ENCODE measurements at regions not wholly inside any gene's neighbourhood (a gene's known extent, or its start where the extent isn't known, plus 50 kb on each side); places are given as distances from the start of the nearest gene placed in this dataset.

GRCh38 chr2:241924069-241924908 is 54.8 kb downstream of the RTP5 start:
- Histone ChIP-seq H3K36me3 (replicated peaks) (no peaks in the 10 kb centered on the region), H3K27me3 (replicated peaks) (no peaks in the 10 kb centered on the region), H3K4me3 (ENCODE audit: low read depth, low read length) (no peak overlapping the region), H3K27ac (no peak overlapping the region)
- in situ Hi-C loops (cut with HindIII; ENCODE audit: low pct_ligation_motif_present, low sequenced_read_pairs): no loop called here
- DNase-seq: no peak
- no peak for TF ChIP-seq CTCF (IDR thresholded peaks at IDR 0.05; ENCODE audit: low read depth, low read length, missing control alignments)

GRCh38 chr2:241924909-241925250 is 55.4 kb downstream of the RTP5 start:
- H3K27ac ChIP-seq: no peak overlapping the region
- H3K4me3 ChIP-seq (ENCODE audit: low read depth, low read length): no peak overlapping the region
- no peak for TF ChIP-seq CTCF (IDR thresholded peaks at IDR 0.05; ENCODE audit: low read depth, low read length, missing control alignments)
- in situ Hi-C loops (cut with HindIII; ENCODE audit: low pct_ligation_motif_present, low sequenced_read_pairs): no loop called here
- no peaks in the 10 kb centered on the region for H3K27me3 ChIP-seq (replicated peaks)
- no peak for DNase-seq
- no peaks in the 10 kb centered on the region for H3K36me3 ChIP-seq (replicated peaks)

GRCh38 chr2:241925277-241925676 is 55.7 kb downstream of the RTP5 start:
- H3K27ac ChIP-seq: no peak overlapping the region
- H3K4me3 ChIP-seq (ENCODE audit: low read depth, low read length): no peak overlapping the region
- no peaks in the 10 kb centered on the region for H3K27me3 ChIP-seq (replicated peaks)
- no peaks in the 10 kb centered on the region for H3K36me3 ChIP-seq (replicated peaks)
- TF ChIP-seq CTCF (IDR thresholded peaks at IDR 0.05; ENCODE audit: low read depth, low read length, missing control alignments): no peak
- in situ Hi-C loops (cut with HindIII; ENCODE audit: low pct_ligation_motif_present, low sequenced_read_pairs): no loop called here
- DNase-seq: no peak

GRCh38 chr2:241925821-241926441 is 56.4 kb downstream of the RTP5 start:
- H3K36me3 ChIP-seq (replicated peaks): no peaks in the 10 kb centered on the region
- no peak for TF ChIP-seq CTCF (IDR thresholded peaks at IDR 0.05; ENCODE audit: low read depth, low read length, missing control alignments)
- no peaks in the 10 kb centered on the region for H3K27me3 ChIP-seq (replicated peaks)
- no peak overlapping the region for H3K27ac ChIP-seq
- in situ Hi-C loops (cut with HindIII; ENCODE audit: low pct_ligation_motif_present, low sequenced_read_pairs): no loop called here
- DNase-seq: no peak
- no peak overlapping the region for H3K4me3 ChIP-seq (ENCODE audit: low read depth, low read length)

- Histone ChIP-seq H3K36me3 (replicated peaks) (no peaks in the 10 kb centered on the region), H3K4me3 (ENCODE audit: low read depth, low read length) (no peak overlapping the region), H3K27me3 (replicated peaks) (no peaks in the 10 kb centered on the region), H3K27ac (no peak overlapping the region)
- no peak for TF ChIP-seq CTCF (IDR thresholded peaks at IDR 0.05; ENCODE audit: low read depth, low read length, missing control alignments)
- in situ Hi-C loops (cut with HindIII; ENCODE audit: low pct_ligation_motif_present, low sequenced_read_pairs): no loop called here
- DNase-seq: no peak
These were observed 57.2 kb downstream of the RTP5 start for GRCh38 chr2:241926541-241927311.
